ENCODE measurements at regions not wholly inside any gene's neighbourhood (a gene's known extent, or its start where the extent isn't known, plus 50 kb on each side); places are given as distances from the start of the nearest gene placed in this dataset.

DNA sequence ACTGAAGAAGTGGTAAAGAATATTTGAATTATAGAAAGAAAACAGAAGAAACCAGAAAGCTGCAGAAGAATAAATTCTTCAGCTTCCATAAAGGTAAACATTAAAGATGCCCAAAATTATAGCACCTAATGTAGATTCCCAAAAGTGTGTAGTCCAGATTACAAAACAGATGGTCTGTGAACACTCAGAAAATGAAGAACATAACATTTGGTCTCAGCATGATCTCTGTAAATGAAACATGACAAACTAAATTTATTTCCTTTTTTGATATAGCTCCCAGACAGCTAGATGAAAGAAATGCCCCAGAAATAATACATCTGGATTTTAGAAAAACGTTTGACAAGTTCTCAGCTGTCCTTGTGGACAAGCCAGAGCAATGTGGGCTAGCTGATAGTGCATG lies 794.2 kb upstream of the NXPH2 start:
- Histone ChIP-seq H3K79me2 (ENCODE audit: insufficient read depth, low read length) (no peaks in the 10 kb centered on the region), H3K14ac (ENCODE audit: insufficient read depth, low read length) (no peak overlapping the region), H4K5ac (ENCODE audit: insufficient read length, low read depth, low read length) (no peak overlapping the region), H3K79me1 (ENCODE audit: insufficient read depth, low read depth, low read length, poor library complexity, severe bottlenecking) (no peaks in the 10 kb centered on the region), H3K4ac (ENCODE audit: low read depth, low read length) (no peak overlapping the region), H3K56ac (ENCODE audit: insufficient read length, low read depth, low read length) (no peak overlapping the region), H2AFZ (ENCODE audit: low read length) (no peak overlapping the region), H2BK15ac (ENCODE audit: low read depth, low read length) (no peak overlapping the region), H3K27ac (ENCODE audit: insufficient read length, low read depth, low read length) (no peak overlapping the region), H3K9ac (ENCODE audit: extremely low read depth, insufficient read length, low read length) (no peak overlapping the region), H2BK5ac (ENCODE audit: insufficient read length, low read length) (no peak overlapping the region), H2AK5ac (ENCODE audit: insufficient read length, low read length) (no peak overlapping the region), H3K23me2 (ENCODE audit: insufficient read length, low read depth, low read length, poor library complexity, severe bottlenecking) (no peaks in the 10 kb centered on the region), H4K20me1 (ENCODE audit: control insufficient read depth, insufficient read depth, insufficient read length) (no peaks in the 10 kb centered on the region), H2BK12ac (ENCODE audit: insufficient read length, low read depth, low read length) (no peak overlapping the region), H4K8ac (replicated peaks; ENCODE audit: insufficient read length, low read depth, low read length) (no peak overlapping the region), H3T11ph (ENCODE audit: low read length) (no peak overlapping the region), H3K23ac (ENCODE audit: insufficient read length, low read depth, low read length) (no peak overlapping the region), H2BK120ac (ENCODE audit: low read depth, low read length, poor library complexity, severe bottlenecking) (no peak overlapping the region), H3K4me2 (ENCODE audit: insufficient read depth, insufficient read length, low read length) (no peak overlapping the region), H4K91ac (ENCODE audit: insufficient read length, low read depth, low read length) (no peak overlapping the region), H3K9me3 (ENCODE audit: control insufficient read depth, low read depth, low read length) (no peaks in the 10 kb centered on the region), H2BK20ac (ENCODE audit: low read depth, low read length, poor library complexity, severe bottlenecking) (no peak overlapping the region), H3K27me3 (ENCODE audit: insufficient read depth, low read length) (no peaks in the 10 kb centered on the region), H3K4me1 (ENCODE audit: insufficient read depth, low read length) (no peaks in the 10 kb centered on the region), H3K18ac (ENCODE audit: insufficient read length, low read depth, low read length) (no peak overlapping the region)
- peaks cover 0 to 7% (median 2%) of the 10 kb centered on the region in 3 experiments; a peak in 1 of 7 replicates for H3K36me3 Mint-ChIP-seq (ENCODE audit: insufficient read depth in 1 of 3, low read depth in 3 of 3)
- no peak for DNase-seq
- H3K4me3 Mint-ChIP-seq = no peak overlapping the region
- H3K4me1 Mint-ChIP-seq = no peaks in the 10 kb centered on the region
- TF ChIP-seq, protein P1, sequence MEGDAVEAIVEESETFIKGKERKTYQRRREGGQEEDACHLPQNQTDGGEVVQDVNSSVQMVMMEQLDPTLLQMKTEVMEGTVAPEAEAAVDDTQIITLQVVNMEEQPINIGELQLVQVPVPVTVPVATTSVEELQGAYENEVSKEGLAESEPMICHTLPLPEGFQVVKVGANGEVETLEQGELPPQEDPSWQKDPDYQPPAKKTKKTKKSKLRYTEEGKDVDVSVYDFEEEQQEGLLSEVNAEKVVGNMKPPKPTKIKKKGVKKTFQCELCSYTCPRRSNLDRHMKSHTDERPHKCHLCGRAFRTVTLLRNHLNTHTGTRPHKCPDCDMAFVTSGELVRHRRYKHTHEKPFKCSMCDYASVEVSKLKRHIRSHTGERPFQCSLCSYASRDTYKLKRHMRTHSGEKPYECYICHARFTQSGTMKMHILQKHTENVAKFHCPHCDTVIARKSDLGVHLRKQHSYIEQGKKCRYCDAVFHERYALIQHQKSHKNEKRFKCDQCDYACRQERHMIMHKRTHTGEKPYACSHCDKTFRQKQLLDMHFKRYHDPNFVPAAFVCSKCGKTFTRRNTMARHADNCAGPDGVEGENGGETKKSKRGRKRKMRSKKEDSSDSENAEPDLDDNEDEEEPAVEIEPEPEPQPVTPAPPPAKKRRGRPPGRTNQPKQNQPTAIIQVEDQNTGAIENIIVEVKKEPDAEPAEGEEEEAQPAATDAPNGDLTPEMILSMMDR (conservative IDR thresholded peaks at IDR 0.05) = no peak
- H3K27ac Mint-ChIP-seq = no peak overlapping the region
- no peaks in the 10 kb centered on the region for H3K27me3 Mint-ChIP-seq (ENCODE audit: low read depth)
- WGBS (ENCODE audit: extremely low coverage, insufficient read length, low lambda C conversion rate) = no CpG with 5 or more reads among the region's 1 CpG
- peaks cover 5 to 7% of the 10 kb centered on the region in 2 experiments; a peak in 4 of 5 replicates for H3K9me3 Mint-ChIP-seq
